NCI-H446 treated with DMSO at 0.1 percent for 48 hours (cell line): ENCODE measurements at regions not wholly inside any gene's neighbourhood (a gene's known extent, or its start where the extent isn't known, plus 50 kb on each side); places are given as distances from the start of the nearest gene placed in this dataset.

Experiments used
- DNase-seq: peaks from one replicate; lab custom pipeline; 2025; lab: John Stamatoyannopoulos, UW

GRCh38 chr2:125070726-125071505 is 1045.8 kb downstream of the CNTNAP5 start:
- DNase-seq, result no peak

- no peak for DNase-seq
Observed at GRCh38 chr2:125073440-125073839, 1048.4 kb downstream of the CNTNAP5 start.

GRCh38 chr2:125085904-125086303 is 1060.8 kb downstream of the CNTNAP5 start:
- no peak for DNase-seq

GRCh38 chr2:125086313-125087184 is 1061.5 kb downstream of the CNTNAP5 start:
- DNase-seq, result no peak

GRCh38 chr2:125092276-125093009 is 1067.4 kb downstream of the CNTNAP5 start:
- DNase-seq, result no peak

DNA sequence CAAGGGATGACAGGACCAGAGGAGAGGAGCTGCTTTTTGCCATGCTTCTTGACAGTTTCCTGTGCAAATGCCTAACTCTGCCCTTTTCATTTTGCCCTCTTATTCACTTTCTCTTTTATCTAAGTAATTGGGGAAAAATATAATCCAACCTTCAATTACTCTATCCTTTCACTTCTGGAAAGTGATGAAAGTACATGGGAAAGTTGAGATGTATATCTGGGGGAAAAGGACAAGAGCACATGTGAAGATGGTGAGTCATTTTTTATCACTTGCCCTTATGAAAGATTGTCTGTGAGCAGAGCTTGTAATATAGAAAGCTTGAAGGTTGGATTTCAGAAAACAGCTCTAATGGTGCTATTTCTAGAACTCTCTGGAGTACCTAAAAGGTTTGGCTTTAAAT is 1070.7 kb downstream of the CNTNAP5 start:
- no peak for DNase-seq

- no peak for DNase-seq
Observed at GRCh38 chr2:125106710-125107109, 1081.6 kb downstream of the CNTNAP5 start.

- no peak for DNase-seq
Observed at GRCh38 chr2:125107446-125107845, 1082.4 kb downstream of the CNTNAP5 start.

GRCh38 chr2:125108251-125108650 is 1083.2 kb downstream of the CNTNAP5 start:
- no peak for DNase-seq

DNA sequence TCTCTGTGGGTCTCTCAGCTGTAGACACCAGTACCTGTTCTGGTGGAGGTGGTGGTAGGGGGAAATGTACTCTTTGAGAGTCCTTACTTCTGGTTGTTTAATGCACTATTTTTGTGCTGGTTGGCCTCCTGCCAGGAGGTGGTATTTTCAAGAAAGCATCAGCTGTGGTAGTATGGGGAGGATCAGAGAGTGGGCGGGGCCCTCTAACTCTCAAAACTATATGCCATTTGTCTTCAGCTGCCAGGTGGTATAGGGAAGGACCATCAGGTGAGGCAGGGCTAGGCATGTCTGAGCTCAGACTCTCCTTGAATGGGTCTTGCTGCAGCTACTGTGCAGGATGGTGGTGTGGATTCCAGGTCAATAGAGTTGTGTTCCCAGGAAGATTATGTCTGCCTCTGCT is 1100.8 kb downstream of the CNTNAP5 start:
- no peak for DNase-seq

GRCh38 chr2:125160947-125161346 is 1135.9 kb downstream of the CNTNAP5 start:
- no peak for DNase-seq

GRCh38 chr2:125167152-125167551 is 1142.1 kb downstream of the CNTNAP5 start:
- no peak for DNase-seq

DNA sequence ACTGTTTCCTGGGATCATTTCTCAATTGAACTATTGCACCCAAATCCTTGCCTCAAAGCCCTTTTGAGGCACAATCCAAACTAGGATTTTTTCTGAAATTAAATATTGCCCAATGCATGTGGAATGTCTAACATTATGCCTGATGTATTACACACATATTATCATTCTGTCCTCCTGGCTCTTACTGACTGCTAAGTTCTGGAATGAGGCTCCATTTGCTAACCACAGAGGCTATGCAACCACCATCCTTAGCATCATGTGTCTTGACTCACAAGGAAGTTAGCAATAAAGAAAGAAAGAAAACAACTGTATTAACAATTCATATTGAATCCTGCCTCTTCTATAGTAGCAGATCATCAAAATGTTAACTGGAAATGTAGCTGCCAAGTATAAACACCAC is 1142.7 kb downstream of the CNTNAP5 start:
- no peak for DNase-seq

DNA sequence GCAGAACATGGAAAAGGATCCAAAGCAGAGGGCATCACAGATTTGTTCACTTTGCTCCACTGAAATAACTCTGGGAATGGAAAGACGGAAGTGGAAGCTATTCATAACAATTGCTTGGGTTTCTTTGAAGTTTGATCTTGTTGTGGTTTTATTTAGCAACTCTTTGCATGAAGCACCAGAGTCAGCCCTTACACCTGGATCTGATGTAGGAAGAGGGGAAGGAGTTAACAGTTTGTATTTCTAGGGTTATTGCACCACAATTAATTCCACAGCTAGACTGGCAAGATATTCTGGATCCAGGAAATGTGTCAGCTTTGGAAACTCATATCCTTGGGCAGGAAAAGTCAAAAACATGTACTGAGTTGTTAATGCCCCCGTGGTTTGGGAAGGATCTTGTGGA is 1143.4 kb downstream of the CNTNAP5 start:
- DNase-seq, result no peak

DNA sequence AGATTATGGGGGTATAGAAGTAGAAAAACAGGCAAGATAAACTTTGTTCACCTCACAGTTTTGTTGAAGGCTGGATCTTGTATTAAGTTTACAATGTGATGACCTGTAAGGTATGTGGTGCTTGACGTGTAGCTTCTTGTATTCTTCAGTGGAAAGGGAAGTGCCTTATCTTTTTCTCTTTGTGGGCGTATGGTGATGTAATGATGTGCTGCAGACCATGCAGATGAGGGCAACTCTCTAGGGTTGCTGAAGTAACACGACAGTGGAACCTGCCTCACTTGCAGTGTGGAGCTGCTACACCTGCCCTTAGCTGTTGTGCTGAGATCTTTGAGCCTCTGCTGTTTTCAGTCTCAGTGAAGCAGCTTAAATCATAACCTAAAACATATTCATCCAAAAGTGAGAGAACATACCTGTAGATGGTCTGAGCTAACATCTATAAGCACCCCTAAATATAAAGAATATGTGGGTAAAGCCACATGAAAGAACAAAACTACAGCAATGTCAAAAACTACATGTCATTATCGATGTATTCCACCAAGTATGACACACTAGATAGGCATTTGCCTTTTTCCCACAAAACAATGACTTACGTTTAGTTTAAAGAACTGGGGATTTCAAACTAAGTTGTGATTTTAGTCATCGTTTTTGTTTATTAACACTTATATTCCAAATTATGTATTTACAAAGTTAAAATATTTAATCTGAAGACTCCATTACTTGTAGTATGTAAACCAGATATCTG is 1144.1 kb downstream of the CNTNAP5 start:
- DNase-seq, result no peak

- DNase-seq, result no peak
Observed at GRCh38 chr2:125169764-125170146, 1144.7 kb downstream of the CNTNAP5 start.

- no peak for DNase-seq
Observed at GRCh38 chr2:125172181-125172580, 1147.1 kb downstream of the CNTNAP5 start.

- DNase-seq, result no peak
Observed at GRCh38 chr2:125175415-125175814, 1150.3 kb downstream of the CNTNAP5 start.

DNA sequence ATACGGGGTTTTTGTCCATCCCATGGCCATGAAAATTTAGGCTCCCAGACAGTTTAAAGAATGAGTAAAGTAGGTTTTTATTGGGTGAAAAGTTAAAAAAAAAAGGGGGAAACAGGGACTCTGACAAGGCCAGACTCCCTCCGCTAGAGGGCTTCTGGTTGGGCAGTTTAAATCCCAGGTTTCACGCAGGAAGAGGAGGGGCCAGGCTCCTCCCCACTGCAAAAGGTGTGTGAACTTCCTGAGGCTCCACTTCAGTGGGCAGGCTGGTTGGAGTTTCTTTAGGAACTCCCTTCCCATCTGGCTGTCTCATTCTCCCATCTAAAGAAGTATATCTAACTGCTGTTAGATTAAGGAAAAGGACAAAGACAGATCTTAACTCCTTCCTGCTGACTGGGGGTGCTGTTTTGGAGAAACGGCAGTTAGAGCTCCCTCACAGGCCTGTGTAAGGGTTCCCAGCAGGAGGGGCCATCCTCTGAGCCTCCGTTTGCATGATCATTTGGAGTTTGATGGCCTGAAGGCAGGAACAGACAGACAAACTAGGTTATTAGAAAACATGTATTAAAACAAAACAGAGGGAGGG is 1160.7 kb downstream of the CNTNAP5 start:
- no peak for DNase-seq

GRCh38 chr2:125207431-125207830 is 1182.3 kb downstream of the CNTNAP5 start:
- DNase-seq, result no peak

GRCh38 chr2:125216321-125216720 is 1191.2 kb downstream of the CNTNAP5 start:
- no peak for DNase-seq
